Mucosa of descending colon (tissue), 3 donors: ENCODE measurements at regions not wholly inside any gene's neighbourhood (a gene's known extent, or its start where the extent isn't known, plus 50 kb on each side); places are given as distances from the start of the nearest gene placed in this dataset.

Experiments used
- ATAC-seq: fragments of 200-7000 bp; cut with Tn5 transposase; one replicate; pipeline ENCODE4 v1.9.1; 2020; ENCODE audit warnings: mild to moderate bottlenecking, moderate library complexity
- DNase-seq, 3 donors: peaks; one replicate each; pipeline ENCODE4 v3.0.0-alpha.2; 2020
- H3K36me3 ChIP-seq: fragments of 200-600 bp; one replicate; pipeline ENCODE4 v1.8.0; 2021; ENCODE audit warnings: low read depth, mild to moderate bottlenecking
- H3K4me1 ChIP-seq: fragments of 200-600 bp; one replicate; pipeline ENCODE4 v1.8.0; 2021; ENCODE audit warnings: low read depth, mild to moderate bottlenecking
- H3K4me3 ChIP-seq: fragments of 200-600 bp; one replicate; pipeline ENCODE4 v1.8.0; 2021; ENCODE audit warnings: mild to moderate bottlenecking
- H3K9me3 ChIP-seq: fragments of 200-600 bp; one replicate; pipeline ENCODE4 v1.8.0; 2021; ENCODE audit warnings: mild to moderate bottlenecking
- CTCF ChIP-seq: fragments of 200-600 bp; IDR thresholded peaks from one replicate; pipeline ENCODE4 v1.8.0; 2022; ENCODE audit warnings: antibody characterized with exemption, mild to moderate bottlenecking
- intact Hi-C, 2 donors: fragments of 100-400 bp; cut with DNase I in 1 of 2; cut with micrococcal nuclease in 1 of 2; formaldehyde crosslinking; loops; one replicate each; pipeline versions ENCODE4 v1.11.0 to v1.11.1; 2022; cut with DNase I, micrococcal nuclease
- donor health status: DM: no; HTN: no; CAD: no; lungs with moderate emphysema.
- donor health status: DM: no; HTN: no; CAD: no.
- donor health status: DM: no; HTN: yes; CAD: no.

- TF ChIP-seq CTCF, result no peak
- Histone ChIP-seq H3K4me3 (no peak overlapping the region), H3K4me1 (no peaks in the 10 kb centered on the region), H3K9me3 (no peaks in the 10 kb centered on the region), H3K36me3 (no peaks in the 10 kb centered on the region)
- no peak for ATAC-seq
- intact Hi-C loops, result no loop called here
- DNase-seq, result no peak
These were observed 286.3 kb downstream of the RPAP3 start for GRCh38 chr12:47419497-47419896.

GRCh38 chr12:47417955-47418354 is 287.9 kb downstream of the RPAP3 start:
- H3K9me3 ChIP-seq, result no peaks in the 10 kb centered on the region
- TF ChIP-seq CTCF, result no peak
- intact Hi-C loops, result no loop called here

GRCh38 chr12:47417121-47417520 is 288.7 kb downstream of the RPAP3 start:
- Histone ChIP-seq H3K36me3 (no peaks in the 10 kb centered on the region), H3K4me1 (no peaks in the 10 kb centered on the region), H3K9me3 (no peaks in the 10 kb centered on the region), H3K4me3 (no peak overlapping the region)
- no peak for ATAC-seq
- DNase-seq, result no peak
- intact Hi-C loops, result no loop called here
- no peak for TF ChIP-seq CTCF

More at GRCh38 chr12:47417955-47418354, 287.9 kb downstream of the RPAP3 start:
- no peak for DNase-seq
- Histone ChIP-seq H3K4me3 (no peak overlapping the region), H3K36me3 (no peaks in the 10 kb centered on the region), H3K4me1 (no peaks in the 10 kb centered on the region)
- no peak for ATAC-seq

GRCh38 chr12:47415054-47415453 is 290.8 kb downstream of the RPAP3 start:
- no peak for TF ChIP-seq CTCF
- no peaks in the 10 kb centered on the region for H3K36me3 ChIP-seq
- H3K4me1 ChIP-seq, result no peaks in the 10 kb centered on the region
- DNase-seq (no peak), ATAC-seq (no peak)
- intact Hi-C loops, result no loop called here
- H3K9me3 ChIP-seq, result no peaks in the 10 kb centered on the region
- H3K4me3 ChIP-seq, result no peak overlapping the region

- Histone ChIP-seq H3K4me3 (no peak overlapping the region), H3K36me3 (no peaks in the 10 kb centered on the region), H3K4me1 (no peaks in the 10 kb centered on the region), H3K9me3 (no peaks in the 10 kb centered on the region)
- ATAC-seq (no peak), DNase-seq (no peak)
- intact Hi-C loops, result no loop called here
- TF ChIP-seq CTCF, result no peak
These were observed 291.3 kb downstream of the RPAP3 start for GRCh38 chr12:47414511-47414910.

- Histone ChIP-seq H3K36me3 (no peaks in the 10 kb centered on the region), H3K4me3 (no peak overlapping the region), H3K9me3 (no peaks in the 10 kb centered on the region), H3K4me1 (no peaks in the 10 kb centered on the region)
- DNase-seq, result no peak
- intact Hi-C loops, result no loop called here
- no peak for TF ChIP-seq CTCF
- no peak for ATAC-seq
These were observed 292.0 kb downstream of the RPAP3 start for GRCh38 chr12:47413806-47414205.
